ENCODE measurements at regions not wholly inside any gene's neighbourhood (a gene's known extent, or its start where the extent isn't known, plus 50 kb on each side); places are given as distances from the start of the nearest gene placed in this dataset.

DNA sequence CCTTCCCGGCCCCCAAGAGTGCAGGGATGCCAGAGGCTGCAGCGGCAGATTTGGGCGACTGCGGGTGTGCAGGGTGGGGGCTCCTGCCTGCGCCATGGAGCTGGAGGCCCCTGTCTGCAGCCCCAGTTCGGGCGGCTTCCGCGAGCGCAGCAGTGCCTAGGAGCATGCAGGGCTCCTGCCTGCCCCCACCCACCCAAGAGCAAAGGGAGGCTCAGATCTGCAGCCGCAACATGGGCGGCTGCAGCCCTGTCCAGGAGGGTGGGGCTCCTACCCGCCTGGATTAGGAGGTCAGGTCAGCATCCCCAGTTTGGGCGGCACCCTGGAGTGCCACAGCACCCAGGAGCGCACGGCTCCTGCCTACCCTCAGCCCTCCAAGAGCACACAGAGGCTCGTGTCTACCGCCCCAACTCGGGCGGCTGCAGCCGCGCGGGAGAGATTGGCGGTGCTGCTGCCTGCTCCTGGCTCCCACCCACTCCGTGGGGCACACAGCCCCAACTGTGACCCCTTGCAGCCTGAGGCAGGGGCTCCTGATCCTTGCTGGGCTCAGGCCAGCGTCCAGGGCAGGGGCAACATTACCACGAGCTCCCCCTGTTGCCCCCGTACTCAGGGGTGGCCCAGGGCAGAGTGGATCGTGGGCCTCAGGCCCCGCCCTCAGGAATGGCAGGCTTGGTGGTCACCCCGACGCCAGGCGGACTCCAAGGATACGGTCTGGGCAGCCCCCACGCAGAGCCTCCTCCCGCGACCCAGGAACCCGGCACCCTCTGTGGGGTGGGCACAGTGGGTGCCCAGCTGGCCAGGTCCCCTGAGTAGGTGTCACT is 55.5 kb upstream of the UNC93A start:
- TF ChIP-seq, protein P1, sequence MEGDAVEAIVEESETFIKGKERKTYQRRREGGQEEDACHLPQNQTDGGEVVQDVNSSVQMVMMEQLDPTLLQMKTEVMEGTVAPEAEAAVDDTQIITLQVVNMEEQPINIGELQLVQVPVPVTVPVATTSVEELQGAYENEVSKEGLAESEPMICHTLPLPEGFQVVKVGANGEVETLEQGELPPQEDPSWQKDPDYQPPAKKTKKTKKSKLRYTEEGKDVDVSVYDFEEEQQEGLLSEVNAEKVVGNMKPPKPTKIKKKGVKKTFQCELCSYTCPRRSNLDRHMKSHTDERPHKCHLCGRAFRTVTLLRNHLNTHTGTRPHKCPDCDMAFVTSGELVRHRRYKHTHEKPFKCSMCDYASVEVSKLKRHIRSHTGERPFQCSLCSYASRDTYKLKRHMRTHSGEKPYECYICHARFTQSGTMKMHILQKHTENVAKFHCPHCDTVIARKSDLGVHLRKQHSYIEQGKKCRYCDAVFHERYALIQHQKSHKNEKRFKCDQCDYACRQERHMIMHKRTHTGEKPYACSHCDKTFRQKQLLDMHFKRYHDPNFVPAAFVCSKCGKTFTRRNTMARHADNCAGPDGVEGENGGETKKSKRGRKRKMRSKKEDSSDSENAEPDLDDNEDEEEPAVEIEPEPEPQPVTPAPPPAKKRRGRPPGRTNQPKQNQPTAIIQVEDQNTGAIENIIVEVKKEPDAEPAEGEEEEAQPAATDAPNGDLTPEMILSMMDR (conservative IDR thresholded peaks at IDR 0.05), result no peak
- TF ChIP-seq ZFX (IDR thresholded peaks at IDR 0.05), result no peak

Data from C4-2B (cell line).